ENCODE measurements at regions not wholly inside any gene's neighbourhood (a gene's known extent, or its start where the extent isn't known, plus 50 kb on each side); places are given as distances from the start of the nearest gene placed in this dataset.

DNA sequence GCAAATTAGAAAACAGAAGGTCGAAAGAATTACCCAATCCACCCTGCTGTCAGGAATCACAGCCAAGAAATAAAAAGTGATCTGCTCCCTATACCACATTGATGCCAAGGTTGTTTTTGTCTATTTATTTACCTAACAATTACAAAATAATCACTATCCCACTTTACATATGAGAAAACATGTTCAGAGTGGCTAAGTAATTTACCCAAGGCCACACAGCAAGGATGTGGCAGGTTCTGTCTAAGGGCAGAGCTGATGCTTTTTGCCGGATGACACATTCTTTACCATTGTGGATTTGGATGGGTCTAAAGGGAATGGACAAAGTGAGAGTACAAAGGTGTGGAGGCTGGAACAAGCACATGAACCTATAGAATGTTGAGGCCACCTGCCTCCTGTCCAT lies 460.7 kb downstream of the INSC start:
- TF ChIP-seq POLR2A (IDR thresholded peaks at IDR 0.05; ENCODE audit: low read depth, low read length) (no peak), POLR2AphosphoS5 (IDR thresholded peaks at IDR 0.05; ENCODE audit: low read depth, low read length) (no peak)
